ENCODE measurements at regions not wholly inside any gene's neighbourhood (a gene's known extent, or its start where the extent isn't known, plus 50 kb on each side); places are given as distances from the start of the nearest gene placed in this dataset.

- no peak for TF ChIP-seq CTCF (conservative IDR thresholded peaks at IDR 0.05; ENCODE audit: low read length)
- DNase-seq (ENCODE audit: low read depth) = peak; percentile 10
- no peak overlapping the region for H3K4me3 ChIP-seq (ENCODE audit: low read length)
Measured at GRCh38 chr7:12139416-12139815, 71.7 kb upstream of the TMEM106B start.

DNA sequence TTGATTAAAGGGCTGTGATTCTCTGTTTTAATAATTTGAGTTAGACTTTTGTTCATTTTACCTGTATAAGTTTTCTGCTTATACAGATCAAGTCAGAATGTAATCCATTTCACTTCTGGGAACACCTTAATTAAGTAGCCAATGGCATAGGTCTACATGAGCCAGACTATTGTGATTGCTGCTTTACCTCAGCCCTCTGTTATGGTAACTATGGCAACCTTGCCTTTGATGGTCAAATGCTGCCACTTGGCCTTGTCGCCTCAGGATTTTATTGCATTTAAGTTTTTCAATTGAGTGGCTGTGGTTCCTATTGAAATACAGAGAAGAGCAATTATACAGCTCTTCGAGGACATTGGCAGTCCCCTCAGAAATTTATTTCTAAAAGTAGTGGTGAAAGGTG lies 64.3 kb upstream of the TMEM106B start:
- DNase-seq (ENCODE audit: low read depth) = no peak

DNA sequence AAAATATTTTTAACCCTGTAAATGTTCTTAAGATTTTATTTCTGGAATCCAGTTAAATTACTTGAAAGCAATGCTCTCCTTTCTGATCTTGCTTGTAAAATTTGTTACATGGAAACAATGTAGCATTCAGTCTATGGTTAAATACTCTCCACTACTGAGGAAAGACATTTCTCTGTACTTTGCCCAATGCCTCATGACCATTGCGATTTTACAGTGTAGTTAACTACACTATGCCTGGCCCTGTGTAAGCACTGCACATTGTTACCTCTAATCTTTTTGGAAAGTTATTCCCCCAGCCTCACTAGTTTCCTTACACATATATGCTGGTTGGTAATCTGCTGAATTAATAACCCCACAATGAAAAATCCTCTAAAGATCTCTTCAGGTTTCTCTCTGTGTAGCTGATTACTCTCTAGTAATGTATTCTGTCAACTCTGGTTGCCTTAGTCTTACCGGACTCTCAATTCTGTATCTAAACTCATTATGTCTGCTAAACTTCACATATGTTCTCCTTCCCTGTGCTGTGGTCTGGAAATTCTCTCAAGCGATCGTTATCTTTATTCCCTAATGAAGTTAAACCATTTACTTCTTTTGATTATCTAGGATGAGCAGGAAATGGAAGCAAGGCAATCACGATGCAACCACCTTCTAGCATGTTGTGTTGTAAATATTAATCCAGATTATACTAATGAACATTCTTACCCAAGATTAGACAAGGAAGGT lies 58.7 kb upstream of the TMEM106B start:
- no peak overlapping the region for H3K4me3 ChIP-seq (ENCODE audit: low read length)
- TF ChIP-seq CTCF (conservative IDR thresholded peaks at IDR 0.05; ENCODE audit: low read length) = no peak
- DNase-seq (ENCODE audit: low read depth) = no peak

More for the DNA sequence above, 64.3 kb upstream of the TMEM106B start:
- H3K4me3 ChIP-seq (ENCODE audit: low read length) = no peak overlapping the region
- no peak for TF ChIP-seq CTCF (conservative IDR thresholded peaks at IDR 0.05; ENCODE audit: low read length)

- no peak for DNase-seq (ENCODE audit: low read depth)
- TF ChIP-seq CTCF (conservative IDR thresholded peaks at IDR 0.05; ENCODE audit: low read length) = no peak
- no peak overlapping the region for H3K4me3 ChIP-seq (ENCODE audit: low read length)
Measured at GRCh38 chr7:12154119-12154518, 57.0 kb upstream of the TMEM106B start.

- no peak for TF ChIP-seq CTCF (conservative IDR thresholded peaks at IDR 0.05; ENCODE audit: low read length)
- no peak for DNase-seq (ENCODE audit: low read depth)
- H3K4me3 ChIP-seq (ENCODE audit: low read length) = no peak overlapping the region
Measured at GRCh38 chr7:12157517-12157916, 53.6 kb upstream of the TMEM106B start.

DNA sequence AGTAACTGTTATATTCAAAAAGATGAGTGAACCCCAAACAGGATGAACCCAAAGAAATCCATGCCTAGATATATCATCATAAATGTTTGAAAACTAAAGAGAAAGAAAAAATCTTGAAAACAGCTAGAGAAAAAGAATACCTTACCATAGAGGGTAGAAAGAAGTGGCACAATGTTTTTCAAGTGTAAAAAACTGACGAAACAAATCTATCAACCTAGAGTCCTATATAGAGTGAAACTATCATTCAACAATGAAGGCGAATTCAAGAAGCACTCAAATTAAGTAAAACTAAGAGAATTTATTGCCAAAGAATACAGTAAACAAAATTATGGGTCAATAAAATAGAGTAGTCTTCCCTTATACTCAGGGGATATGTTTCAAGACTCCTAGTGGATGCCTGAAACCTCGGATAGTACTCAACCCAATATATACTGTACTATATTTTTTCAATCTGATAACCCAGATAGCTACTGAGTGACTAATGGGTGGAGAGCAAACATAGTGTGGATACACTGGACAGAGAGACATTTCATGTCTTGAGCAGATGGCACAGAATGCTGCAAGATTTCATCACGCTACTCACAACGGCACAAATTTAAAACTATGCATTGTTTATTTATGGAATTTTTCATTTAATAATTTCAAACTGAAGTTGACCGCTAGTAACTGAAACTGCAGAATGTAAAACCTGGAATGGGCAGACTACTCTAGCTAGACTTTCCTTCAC lies 52.6 kb upstream of the TMEM106B start:
- peak; percentile 2 for DNase-seq (ENCODE audit: low read depth)
- H3K4me3 ChIP-seq (ENCODE audit: low read length) = no peak overlapping the region

More for the DNA sequence above, 52.6 kb upstream of the TMEM106B start:
- TF ChIP-seq CTCF (conservative IDR thresholded peaks at IDR 0.05; ENCODE audit: low read length) = no peak

All from AG10803 (cell line).